ENCODE measurements at regions not wholly inside any gene's neighbourhood (a gene's known extent, or its start where the extent isn't known, plus 50 kb on each side); places are given as distances from the start of the nearest gene placed in this dataset.

DNA sequence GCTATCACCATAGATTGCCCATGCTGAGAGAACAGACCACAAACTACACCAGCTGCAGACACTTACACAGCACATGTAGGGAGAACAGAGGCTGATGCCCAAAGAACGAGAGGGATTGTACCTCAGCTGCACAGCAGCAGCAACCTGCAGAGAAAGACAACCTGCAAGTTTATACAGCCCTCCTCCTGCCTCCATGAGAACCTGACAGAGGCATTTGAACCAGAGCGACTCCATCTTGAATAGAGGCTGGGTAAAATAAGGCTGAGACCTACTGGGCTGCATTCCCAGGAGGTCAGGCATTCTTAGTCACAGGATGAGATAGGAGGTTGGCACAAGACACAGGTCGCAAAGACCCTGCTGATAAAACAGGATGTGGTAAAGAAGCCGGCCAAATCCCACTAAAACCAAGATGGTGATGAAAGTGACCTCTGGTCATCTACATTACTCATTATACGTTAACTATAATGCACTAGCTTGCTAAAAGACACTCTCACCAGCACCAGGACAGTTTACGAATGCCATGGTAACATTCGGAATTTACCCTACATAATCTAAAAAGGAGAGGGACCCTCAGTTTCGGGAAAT lies 262.4 kb upstream of the HMGA2 start:
- no peak overlapping the region for H3K27ac ChIP-seq (ENCODE audit: extremely low read depth, low read depth, low read length)
- no peak overlapping the region for H2AFZ ChIP-seq (ENCODE audit: low read depth, low read length)
- no TSS peak for BruUV-seq (replicated peaks)
- POLR2A ChIA-PET: no interaction called here
- H3K27me3 ChIP-seq (ENCODE audit: control insufficient read depth in 2 of 2, insufficient read depth in 2 of 2, low read length in 2 of 2): no peaks in the 10 kb centered on the region
- no peaks in the 10 kb centered on the region for H3K9me3 ChIP-seq (replicated peaks; ENCODE audit: control insufficient read depth, insufficient read depth, low read depth, low read length)
- no peak for FAIRE-seq
- H3K9ac ChIP-seq (ENCODE audit: insufficient read depth in 1 of 2, low read depth in 2 of 2, low read length in 2 of 2): no peak overlapping the region
- WGBS (ENCODE audit: insufficient coverage, low coverage, missing lambda C conversion rate): 5% methylated on average over 8 of the region's 8 CpGs
- H3K4me1 ChIP-seq (replicated peaks in 1 of 2; ENCODE audit: control insufficient read depth in 2 of 2, insufficient read depth in 2 of 2, low read length in 2 of 2): peaks cover 0 to 19% of the 10 kb centered on the region in 2 experiments; a peak in 3 of 5 replicates
- no peak overlapping the region for H3K4me2 ChIP-seq (ENCODE audit: insufficient read depth, low read length)
- CTCF ChIA-PET (ENCODE audit: low intra/inter-chr PET ratio): no interaction called here
- H3K36me3 ChIP-seq (ENCODE audit: control insufficient read depth, insufficient read depth, low read length): no peaks in the 10 kb centered on the region
- DNase-seq (ENCODE audit: extremely low read depth in 1 of 4, low spot score in 3 of 4): no peak
- ATAC-seq: no peak
- no peaks in the 10 kb centered on the region for H3K79me2 ChIP-seq (ENCODE audit: control insufficient read depth, insufficient read depth, low read length)
- H4K20me1 ChIP-seq (replicated peaks; ENCODE audit: control insufficient read depth, insufficient read depth, low read length): no peaks in the 10 kb centered on the region
- intact Hi-C loops (cut with micrococcal nuclease) (no loop called here), in situ Hi-C loops (cut with MboI) (no loop called here)
- H3K9me1 ChIP-seq (ENCODE audit: control insufficient read depth, insufficient read depth, low read length): no peaks in the 10 kb centered on the region
- H3K4me3 ChIP-seq: no peak overlapping the region
- TF ChIP-seq STAG1 (CRISPR knock-in tag; IDR thresholded peaks at IDR 0.05; ENCODE audit: borderline replicate concordance) (no peak), TEAD2 (tag; IDR thresholded peaks at IDR 0.05) (no peak), DIDO1 (tag; IDR thresholded peaks at IDR 0.05; ENCODE audit: low read depth) (peak; percentile 75; the same call in 1 of the 2 replicates), TEAD1 (CRISPR knock-in tag; IDR thresholded peaks at IDR 0.05) (peak in 1 of 2 experiments; percentile 61; a peak in 1 of 4 replicates), RBM17 (IDR thresholded peaks at IDR 0.05; ENCODE audit: borderline replicate concordance, low read depth, low read length) (no peak), TRIM24 (IDR thresholded peaks at IDR 0.05) (no peak), POLR2H (tag; IDR thresholded peaks at IDR 0.05; ENCODE audit: low read depth) (no peak), GTF2A2 (tag; IDR thresholded peaks at IDR 0.05) (peak; percentile 77; the same call in 1 of the 2 replicates), SREBF1 (IDR thresholded peaks at IDR 0.05; ENCODE audit: borderline replicate concordance, low read depth, low read length) (no peak), EP400 (IDR thresholded peaks at IDR 0.05) (no peak), HLTF (IDR thresholded peaks at IDR 0.05) (no peak), CHAMP1 (IDR thresholded peaks at IDR 0.05) (no peak), E2F3 (CRISPR knock-in tag; IDR thresholded peaks at IDR 0.05) (peak; percentile 29; the same call in 1 of the 2 replicates), DDX20 (tag; IDR thresholded peaks at IDR 0.05; ENCODE audit: low read depth) (peak; percentile 68; the same call in 1 of the 2 replicates), ZNF41 (CRISPR knock-in tag; conservative IDR thresholded peaks at IDR 0.05) (peak; percentile 86; the same call in 1 of the 2 replicates), TBL1XR1 (IDR thresholded peaks at IDR 0.05; ENCODE audit: low read length in 2 of 2) (no peak), NRF1 (conservative IDR thresholded peaks at IDR 0.05 in 1 of 2, IDR thresholded peaks at IDR 0.05 in 1 of 2) (no peak), ZNF76 (CRISPR knock-in tag; IDR thresholded peaks at IDR 0.05; ENCODE audit: borderline replicate concordance) (peak; percentile 31; the same call in 1 of the 2 replicates), ZNF766 (CRISPR knock-in tag; conservative IDR thresholded peaks at IDR 0.05) (peak; percentile 66; the same call in 1 of the 2 replicates), CSDE1 (IDR thresholded peaks at IDR 0.05) (no peak)
- TF ChIP-seq, protein P1, sequence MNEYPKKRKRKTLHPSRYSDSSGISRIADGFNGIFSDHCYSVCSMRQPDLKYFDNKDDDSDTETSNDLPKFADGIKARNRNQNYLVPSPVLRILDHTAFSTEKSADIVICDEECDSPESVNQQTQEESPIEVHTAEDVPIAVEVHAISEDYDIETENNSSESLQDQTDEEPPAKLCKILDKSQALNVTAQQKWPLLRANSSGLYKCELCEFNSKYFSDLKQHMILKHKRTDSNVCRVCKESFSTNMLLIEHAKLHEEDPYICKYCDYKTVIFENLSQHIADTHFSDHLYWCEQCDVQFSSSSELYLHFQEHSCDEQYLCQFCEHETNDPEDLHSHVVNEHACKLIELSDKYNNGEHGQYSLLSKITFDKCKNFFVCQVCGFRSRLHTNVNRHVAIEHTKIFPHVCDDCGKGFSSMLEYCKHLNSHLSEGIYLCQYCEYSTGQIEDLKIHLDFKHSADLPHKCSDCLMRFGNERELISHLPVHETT (CRISPR knock-in tag; conservative IDR thresholded peaks at IDR 0.05 in 1 of 2, IDR thresholded peaks at IDR 0.05 in 1 of 2): peak in 1 of 2 experiments; percentile 85; a peak in 1 of 4 replicates
